Central memory CD8-positive, alpha-beta T cell (primary cell): ENCODE measurements at regions not wholly inside any gene's neighbourhood (a gene's known extent, or its start where the extent isn't known, plus 50 kb on each side); places are given as distances from the start of the nearest gene placed in this dataset.

Source experiments
- ATAC-seq: fragments of 150-1000 bp; cut with Tn5 transposase; replicated peaks from 2 replicates; pipeline ENCODE4 v1.10.0; 2022; ENCODE audit warnings: mild to moderate bottlenecking, moderate FRiP score, moderate number of reproducible peaks; ENCODE audit not compliant: poor library complexity, severe bottlenecking; ENCODE audit errors: extremely low read depth
- DNase-seq, 2 donors: peaks; one replicate each; pipeline ENCODE4 v3.0.0; 2021; ENCODE audit warnings: low spot score in 2 of 2
- H3K27ac Mint-ChIP-seq: one replicate; pipeline ENCODE4 v1.8.0; 2022; ENCODE audit warnings: low read depth, mild to moderate bottlenecking, moderate library complexity, mixed read lengths
- H3K27me3 Mint-ChIP-seq: one replicate; pipeline ENCODE4 v1.8.0; 2022; ENCODE audit warnings: mixed read lengths
- H3K36me3 Mint-ChIP-seq: one replicate; pipeline ENCODE4 v1.8.0; 2022; ENCODE audit warnings: mild to moderate bottlenecking, moderate library complexity, mixed read lengths; ENCODE audit not compliant: insufficient read depth
- H3K4me1 Mint-ChIP-seq: one replicate; pipeline ENCODE4 v1.8.0; 2022; ENCODE audit warnings: mixed read lengths
- H3K4me3 Mint-ChIP-seq: one replicate; pipeline ENCODE4 v1.8.0; 2022; ENCODE audit warnings: mild to moderate bottlenecking, moderate library complexity, mixed read lengths
- H3K9me3 Mint-ChIP-seq: one replicate; pipeline ENCODE4 v1.8.0; 2022; ENCODE audit warnings: mixed read lengths

- ATAC-seq (no peak), DNase-seq (peak in 1 of 2 donors; percentile 6)
- H3K9me3 Mint-ChIP-seq, result peaks cover 4% of the 10 kb centered on the region
- H3K4me3 Mint-ChIP-seq, result no peak overlapping the region
- H3K4me1 Mint-ChIP-seq, result no peaks in the 10 kb centered on the region
- H3K27me3 Mint-ChIP-seq, result peaks cover 12% of the 10 kb centered on the region
- H3K36me3 Mint-ChIP-seq, result peaks cover 2% of the 10 kb centered on the region
- H3K27ac Mint-ChIP-seq, result no peak overlapping the region
Measured at GRCh38 chr10:130459851-130460490, 323.8 kb downstream of the GLRX3 start.

- ATAC-seq, result no peak
- Mint-ChIP-seq H3K4me3 (no peak overlapping the region), H3K27ac (no peak overlapping the region), H3K4me1 (no peaks in the 10 kb centered on the region), H3K9me3 (peaks cover 4% of the 10 kb centered on the region), H3K36me3 (no peaks in the 10 kb centered on the region), H3K27me3 (peaks cover 2% of the 10 kb centered on the region)
- DNase-seq, result no peak
Measured at GRCh38 chr10:130461631-130462030, 325.4 kb downstream of the GLRX3 start.

GRCh38 chr10:130463104-130463875, 327.1 kb downstream of the GLRX3 start:
- no peak overlapping the region for H3K27ac Mint-ChIP-seq
- H3K9me3 Mint-ChIP-seq, result peaks cover 13% of the 10 kb centered on the region
- peak in 1 of 2 donors; percentile 10 for DNase-seq

GRCh38 chr10:130463876-130464364, 327.7 kb downstream of the GLRX3 start:
- Mint-ChIP-seq H3K27me3 (no peaks in the 10 kb centered on the region), H3K27ac (no peak overlapping the region), H3K9me3 (peaks cover 19% of the 10 kb centered on the region), H3K4me3 (no peak overlapping the region), H3K4me1 (no peaks in the 10 kb centered on the region), H3K36me3 (no peaks in the 10 kb centered on the region)
- ATAC-seq (no peak), DNase-seq (no peak)

More at GRCh38 chr10:130463104-130463875, 327.1 kb downstream of the GLRX3 start:
- Mint-ChIP-seq H3K4me1 (no peaks in the 10 kb centered on the region), H3K27me3 (no peaks in the 10 kb centered on the region), H3K36me3 (no peaks in the 10 kb centered on the region), H3K4me3 (no peak overlapping the region)
- ATAC-seq, result no peak

GRCh38 chr10:130464426-130464825, 328.2 kb downstream of the GLRX3 start:
- H3K36me3 Mint-ChIP-seq, result no peaks in the 10 kb centered on the region
- H3K27me3 Mint-ChIP-seq, result no peaks in the 10 kb centered on the region
- no peak overlapping the region for H3K4me3 Mint-ChIP-seq
- no peak overlapping the region for H3K27ac Mint-ChIP-seq
- no peaks in the 10 kb centered on the region for H3K4me1 Mint-ChIP-seq
- peaks cover 24% of the 10 kb centered on the region for H3K9me3 Mint-ChIP-seq
- ATAC-seq (no peak), DNase-seq (peak in 1 of 2 donors; percentile 6)

- Mint-ChIP-seq H3K27me3 (no peaks in the 10 kb centered on the region), H3K27ac (no peak overlapping the region), H3K36me3 (no peaks in the 10 kb centered on the region), H3K4me1 (no peaks in the 10 kb centered on the region), H3K9me3 (peaks cover 35% of the 10 kb centered on the region), H3K4me3 (no peak overlapping the region)
- no peak for ATAC-seq
- DNase-seq, result no peak
Measured at GRCh38 chr10:130466271-130466997, 330.2 kb downstream of the GLRX3 start.

GRCh38 chr10:130470286-130470685, 334.1 kb downstream of the GLRX3 start:
- DNase-seq, result no peak
- H3K4me1 Mint-ChIP-seq, result no peaks in the 10 kb centered on the region
- no peak overlapping the region for H3K4me3 Mint-ChIP-seq
- no peak for ATAC-seq
- H3K36me3 Mint-ChIP-seq, result no peaks in the 10 kb centered on the region
- no peak overlapping the region for H3K27ac Mint-ChIP-seq
- no peaks in the 10 kb centered on the region for H3K27me3 Mint-ChIP-seq
- H3K9me3 Mint-ChIP-seq, result peaks cover 38% of the 10 kb centered on the region

- ATAC-seq (no peak), DNase-seq (no peak)
- Mint-ChIP-seq H3K27ac (no peak overlapping the region), H3K36me3 (no peaks in the 10 kb centered on the region), H3K4me1 (no peaks in the 10 kb centered on the region), H3K27me3 (no peaks in the 10 kb centered on the region), H3K9me3 (peaks cover 38% of the 10 kb centered on the region), H3K4me3 (no peak overlapping the region)
Measured at GRCh38 chr10:130470973-130471372, 334.8 kb downstream of the GLRX3 start.

- no peak for DNase-seq
- H3K4me3 Mint-ChIP-seq, result no peak overlapping the region
- H3K4me1 Mint-ChIP-seq, result no peaks in the 10 kb centered on the region
- peaks cover 38% of the 10 kb centered on the region for H3K9me3 Mint-ChIP-seq
- ATAC-seq, result no peak
- H3K27ac Mint-ChIP-seq, result no peak overlapping the region
- H3K36me3 Mint-ChIP-seq, result no peaks in the 10 kb centered on the region
- no peaks in the 10 kb centered on the region for H3K27me3 Mint-ChIP-seq
Measured at GRCh38 chr10:130471486-130471885, 335.3 kb downstream of the GLRX3 start.

- ATAC-seq (no peak), DNase-seq (no peak)
- no peak overlapping the region for H3K27ac Mint-ChIP-seq
- H3K9me3 Mint-ChIP-seq, result peaks cover 33% of the 10 kb centered on the region
- no peak overlapping the region for H3K4me3 Mint-ChIP-seq
- H3K4me1 Mint-ChIP-seq, result no peaks in the 10 kb centered on the region
- H3K27me3 Mint-ChIP-seq, result no peaks in the 10 kb centered on the region
- no peaks in the 10 kb centered on the region for H3K36me3 Mint-ChIP-seq
Measured at GRCh38 chr10:130472236-130472635, 336.0 kb downstream of the GLRX3 start.

- no peak overlapping the region for H3K4me3 Mint-ChIP-seq
- no peaks in the 10 kb centered on the region for H3K27me3 Mint-ChIP-seq
- DNase-seq (no peak), ATAC-seq (no peak)
- H3K9me3 Mint-ChIP-seq, result peaks cover 16% of the 10 kb centered on the region
- no peaks in the 10 kb centered on the region for H3K4me1 Mint-ChIP-seq
- H3K36me3 Mint-ChIP-seq, result no peaks in the 10 kb centered on the region
- H3K27ac Mint-ChIP-seq, result no peak overlapping the region
Measured at GRCh38 chr10:130474591-130474990, 338.4 kb downstream of the GLRX3 start.

- Mint-ChIP-seq H3K9me3 (peaks cover 5% of the 10 kb centered on the region), H3K4me1 (no peaks in the 10 kb centered on the region), H3K4me3 (no peak overlapping the region), H3K36me3 (no peaks in the 10 kb centered on the region), H3K27ac (no peak overlapping the region), H3K27me3 (no peaks in the 10 kb centered on the region)
- DNase-seq, result no peak
- ATAC-seq, result no peak
Measured at GRCh38 chr10:130477360-130477759, 341.2 kb downstream of the GLRX3 start.
